ENCODE measurements at regions not wholly inside any gene's neighbourhood (a gene's known extent, or its start where the extent isn't known, plus 50 kb on each side); places are given as distances from the start of the nearest gene placed in this dataset.

- Histone ChIP-seq H3K9ac (ENCODE audit: control insufficient read depth, insufficient read depth, low read length) (no peak overlapping the region), H3K79me2 (ENCODE audit: control insufficient read depth, insufficient read depth, low read length) (no peaks in the 10 kb centered on the region), H3K4me3 (no peak overlapping the region), H4K20me1 (ENCODE audit: control insufficient read depth, insufficient read depth) (no peaks in the 10 kb centered on the region), H3K27ac (ENCODE audit: control insufficient read depth, insufficient read depth) (no peak overlapping the region), H3K27me3 (replicated peaks in 1 of 2; ENCODE audit: control insufficient read depth in 2 of 2, insufficient read depth in 2 of 2, low read length in 1 of 2) (peaks cover 0 to 2% of the 10 kb centered on the region in 2 experiments; a peak in 2 of 4 replicates), H2AFZ (ENCODE audit: control insufficient read depth, low read depth, low read length) (no peak overlapping the region), H3K9me3 (replicated peaks; ENCODE audit: control insufficient read depth, insufficient read depth, low read length) (no peaks in the 10 kb centered on the region; the same call in 2 of the 3 replicates), H3K4me2 (ENCODE audit: control insufficient read depth, insufficient read depth) (no peak overlapping the region), H3K4me1 (ENCODE audit: control insufficient read depth, insufficient read depth, low read length) (no peaks in the 10 kb centered on the region), H3K36me3 (ENCODE audit: control insufficient read depth in 2 of 2, insufficient read depth in 2 of 2, low read length in 1 of 2) (no peaks in the 10 kb centered on the region)
- TF ChIP-seq CTCF (IDR thresholded peaks at IDR 0.05 in 2 of 3, conservative IDR thresholded peaks at IDR 0.05 in 1 of 3; ENCODE audit: control insufficient read depth in 2 of 3, extremely low read depth in 1 of 3, insufficient read depth in 1 of 3, low read depth in 3 of 3, low read length in 3 of 3) (no peak), YBX1 (IDR thresholded peaks at IDR 0.05) (no peak), ESRRA (IDR thresholded peaks at IDR 0.05; ENCODE audit: low read length) (no peak), FOS (IDR thresholded peaks at IDR 0.05; ENCODE audit: borderline replicate concordance, extremely low read depth, insufficient read length) (no peak), JUND (IDR thresholded peaks at IDR 0.05; ENCODE audit: low read depth, low read length) (no peak), RELB (IDR thresholded peaks at IDR 0.05; ENCODE audit: low read depth) (no peak), SMAD1 (IDR thresholded peaks at IDR 0.05; ENCODE audit: low read depth, partially characterized antibody) (no peak), RELA (IDR thresholded peaks at IDR 0.05; ENCODE audit: borderline replicate concordance, partially characterized antibody) (no peak), EP300 (IDR thresholded peaks at IDR 0.05; ENCODE audit: borderline replicate concordance in 1 of 2, control insufficient read depth in 1 of 2, low read depth in 2 of 2, low read length in 2 of 2) (no peak), RCOR1 (conservative IDR thresholded peaks at IDR 0.05; ENCODE audit: low read depth, low read length) (no peak), TCF7 (IDR thresholded peaks at IDR 0.05; ENCODE audit: borderline replicate concordance) (no peak)
- TF ChIP-seq, protein P1, sequence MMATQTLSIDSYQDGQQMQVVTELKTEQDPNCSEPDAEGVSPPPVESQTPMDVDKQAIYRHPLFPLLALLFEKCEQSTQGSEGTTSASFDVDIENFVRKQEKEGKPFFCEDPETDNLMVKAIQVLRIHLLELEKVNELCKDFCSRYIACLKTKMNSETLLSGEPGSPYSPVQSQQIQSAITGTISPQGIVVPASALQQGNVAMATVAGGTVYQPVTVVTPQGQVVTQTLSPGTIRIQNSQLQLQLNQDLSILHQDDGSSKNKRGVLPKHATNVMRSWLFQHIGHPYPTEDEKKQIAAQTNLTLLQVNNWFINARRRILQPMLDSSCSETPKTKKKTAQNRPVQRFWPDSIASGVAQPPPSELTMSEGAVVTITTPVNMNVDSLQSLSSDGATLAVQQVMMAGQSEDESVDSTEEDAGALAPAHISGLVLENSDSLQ (IDR thresholded peaks at IDR 0.05) = no peak
- DNase-seq (ENCODE audit: low read depth, low spot score) (no peak), FAIRE-seq (no peak), ATAC-seq (no peak)
- CTCF ChIA-PET = interaction anchor here (1.4 kb wide), 1 partner anchor 396 kb away, joined by 3 read pairs; no protein-coding TSS in a partner anchor
- WGBS (ENCODE audit: insufficient coverage, insufficient replicate concordance, low lambda C conversion rate, missing lambda C conversion rate) = 61% methylated on average over 5 of the region's 5 CpGs
- SMC1A ChIA-PET (ENCODE audit: uncharacterized antibody, unreplicated experiment) = interaction anchor here (1.1 to 1.2 kb wide), 2 partner anchors 12 to 59 kb away, joined by 3 to 5 read pairs; no protein-coding TSS in a partner anchor
- BruUV-seq (replicated peaks) = no TSS peak
- in situ Hi-C loops (cut with MboI) = no loop called here
- POLR2A ChIA-PET = interaction anchor here (0.6 kb wide), 1 partner anchor 41 kb away, joined by 3 read pairs; no protein-coding TSS in a partner anchor
- RAD21 ChIA-PET (ENCODE audit: unreplicated experiment) = no interaction called here
- intact Hi-C loops (cut with micrococcal nuclease; ENCODE audit: unreplicated experiment) = no loop called here
Observed at GRCh38 chr5:158470764-158471534, 612.0 kb upstream of the CLINT1 start.
